Left lung (tissue), 4 donors: ENCODE measurements at regions not wholly inside any gene's neighbourhood (a gene's known extent, or its start where the extent isn't known, plus 50 kb on each side); places are given as distances from the start of the nearest gene placed in this dataset.

Experiments used
- ATAC-seq: fragments of 200-7000 bp; cut with Tn5 transposase; one replicate; pipeline ENCODE4 v1.9.1; 2020; ENCODE audit warnings: moderate library complexity
- DNase-seq, 4 donors: peaks; one replicate each; pipeline ENCODE4 v3.0.0-alpha.2; 2013 to 2020
- H3K27ac ChIP-seq, 2 donors: fragments of 200-600 bp; sonication (generic) in 1 of 2; one replicate each; pipeline versions ENCODE4 v1.5.0 to v1.8.0; 2020 to 2021
- H3K27me3 ChIP-seq, 2 donors: fragments of 200-600 bp; sonication (generic) in 1 of 2; one replicate each; pipeline versions ENCODE4 v1.5.0 to v1.8.0; 2020 to 2021
- H3K36me3 ChIP-seq, 2 donors: fragments of 200-600 bp; sonication (generic) in 1 of 2; one replicate each; pipeline versions ENCODE4 v1.5.0 to v1.8.0; 2020 to 2021
- H3K4me1 ChIP-seq, 2 donors: fragments of 200-600 bp; one replicate each; pipeline ENCODE4 v1.8.0; 2021
- H3K4me3 ChIP-seq, 2 donors: fragments of 200-600 bp; sonication (generic) in 1 of 2; one replicate each; pipeline versions ENCODE4 v1.5.0 to v1.8.0; 2020 to 2021; ENCODE audit warnings: mild to moderate bottlenecking in 1 of 2
- H3K9me3 ChIP-seq, 2 donors: fragments of 200-600 bp; sonication (generic) in 1 of 2; one replicate each; pipeline versions ENCODE4 v1.5.0 to v1.8.0; 2020 to 2021
- CTCF ChIP-seq, 2 donors: fragments of 200-600 bp; sonication (generic) in 1 of 2; IDR thresholded peaks; one replicate each; pipeline versions ENCODE4 v1.5.0 to v1.8.0; 2021; ENCODE audit warnings: antibody characterized with exemption in 2 of 2
- intact Hi-C, 2 donors: fragments of 100-400 bp; cut with DNase I; formaldehyde crosslinking; loops; one replicate each; pipeline versions ENCODE4 v1.11.2 to v1.14.2; 2022
- donor health status: DM: no; HTN: yes; CAD: no.
- donor health status: DM: no; HTN: no; CAD: no.

- no peak for TF ChIP-seq CTCF (IDR thresholded peaks at IDR 0.05)
- Histone ChIP-seq H3K36me3 (no peaks in the 10 kb centered on the region), H3K9me3 (no peaks in the 10 kb centered on the region), H3K4me1 (no peaks in the 10 kb centered on the region), H3K4me3 (no peak overlapping the region), H3K27me3 (no peaks in the 10 kb centered on the region), H3K27ac (no peak overlapping the region)
- intact Hi-C loops: no loop called here
- DNase-seq (no peak), ATAC-seq (no peak)
Observed at GRCh38 chr4:146124023-146124680, 51.4 kb upstream of the LSM6 start.

GRCh38 chr4:146123231-146123630 is 52.3 kb upstream of the LSM6 start:
- Histone ChIP-seq H3K36me3 (no peaks in the 10 kb centered on the region), H3K4me1 (no peaks in the 10 kb centered on the region), H3K27ac (no peak overlapping the region), H3K4me3 (no peak overlapping the region), H3K27me3 (no peaks in the 10 kb centered on the region), H3K9me3 (no peaks in the 10 kb centered on the region)
- ATAC-seq (no peak), DNase-seq (no peak)
- intact Hi-C loops: no loop called here
- TF ChIP-seq CTCF (IDR thresholded peaks at IDR 0.05): no peak

- intact Hi-C loops: no loop called here
- Histone ChIP-seq H3K4me1 (no peaks in the 10 kb centered on the region), H3K36me3 (no peaks in the 10 kb centered on the region), H3K27ac (no peak overlapping the region), H3K9me3 (no peaks in the 10 kb centered on the region), H3K27me3 (no peaks in the 10 kb centered on the region), H3K4me3 (no peak overlapping the region)
- no peak for DNase-seq
- ATAC-seq: no peak
- no peak for TF ChIP-seq CTCF (IDR thresholded peaks at IDR 0.05)
Observed at GRCh38 chr4:146122398-146122797, 53.1 kb upstream of the LSM6 start.

- no peaks in the 10 kb centered on the region for H3K27me3 ChIP-seq
- ATAC-seq (no peak), DNase-seq (no peak)
- no peak overlapping the region for H3K27ac ChIP-seq
- no peaks in the 10 kb centered on the region for H3K36me3 ChIP-seq
- no peaks in the 10 kb centered on the region for H3K9me3 ChIP-seq
- H3K4me3 ChIP-seq: no peak overlapping the region
- H3K4me1 ChIP-seq: no peaks in the 10 kb centered on the region
- no peak for TF ChIP-seq CTCF (IDR thresholded peaks at IDR 0.05)
- intact Hi-C loops: no loop called here
Observed at GRCh38 chr4:146121757-146122156, 53.8 kb upstream of the LSM6 start.

- no peak for TF ChIP-seq CTCF (IDR thresholded peaks at IDR 0.05)
- Histone ChIP-seq H3K4me1 (no peaks in the 10 kb centered on the region), H3K36me3 (no peaks in the 10 kb centered on the region), H3K27me3 (no peaks in the 10 kb centered on the region), H3K4me3 (no peak overlapping the region), H3K9me3 (no peaks in the 10 kb centered on the region), H3K27ac (no peak overlapping the region)
- intact Hi-C loops: no loop called here
- no peak for DNase-seq
- ATAC-seq: no peak
Observed at GRCh38 chr4:146119845-146120404, 55.6 kb upstream of the LSM6 start.
